ENCODE measurements at regions not wholly inside any gene's neighbourhood (a gene's known extent, or its start where the extent isn't known, plus 50 kb on each side); places are given as distances from the start of the nearest gene placed in this dataset.

GRCh38 chr2:212607080-212607479, 68.5 kb upstream of the ERBB4 start:
- H3K27me3 Mint-ChIP-seq: peaks cover 10% of the 10 kb centered on the region
- no peak overlapping the region for H3K4me3 Mint-ChIP-seq (ENCODE audit: low read depth)
- H3K4me1 Mint-ChIP-seq (ENCODE audit: low read depth): no peaks in the 10 kb centered on the region
- H3K9me3 Mint-ChIP-seq (ENCODE audit: low read depth): no peaks in the 10 kb centered on the region
- DNase-seq (ENCODE audit: low spot score, unreplicated experiment): no peak
- H3K27ac Mint-ChIP-seq: no peak overlapping the region
- TF ChIP-seq CTCF (IDR thresholded peaks at IDR 0.05; ENCODE audit: unreplicated experiment): no peak
- no peaks in the 10 kb centered on the region for H3K36me3 Mint-ChIP-seq (ENCODE audit: insufficient read depth)

GRCh38 chr2:212606232-212606631, 67.6 kb upstream of the ERBB4 start:
- no peak overlapping the region for H3K27ac Mint-ChIP-seq
- no peak for TF ChIP-seq CTCF (IDR thresholded peaks at IDR 0.05; ENCODE audit: unreplicated experiment)

GRCh38 chr2:212596688-212597087, 58.1 kb upstream of the ERBB4 start:
- H3K9me3 Mint-ChIP-seq (ENCODE audit: low read depth): no peaks in the 10 kb centered on the region
- no peak for TF ChIP-seq CTCF (IDR thresholded peaks at IDR 0.05; ENCODE audit: unreplicated experiment)
- no peak overlapping the region for H3K4me3 Mint-ChIP-seq (ENCODE audit: low read depth)
- no peaks in the 10 kb centered on the region for H3K36me3 Mint-ChIP-seq (ENCODE audit: insufficient read depth)
- peaks cover 2% of the 10 kb centered on the region for H3K4me1 Mint-ChIP-seq (ENCODE audit: low read depth)
- no peaks in the 10 kb centered on the region for H3K27me3 Mint-ChIP-seq
- DNase-seq (ENCODE audit: low spot score, unreplicated experiment): no peak
- H3K27ac Mint-ChIP-seq: peak overlapping the region; percentile 31

More at GRCh38 chr2:212606232-212606631, 67.6 kb upstream of the ERBB4 start:
- DNase-seq (ENCODE audit: low spot score, unreplicated experiment): no peak
- Mint-ChIP-seq H3K27me3 (peaks cover 10% of the 10 kb centered on the region), H3K36me3 (ENCODE audit: insufficient read depth) (no peaks in the 10 kb centered on the region), H3K9me3 (ENCODE audit: low read depth) (no peaks in the 10 kb centered on the region), H3K4me1 (ENCODE audit: low read depth) (no peaks in the 10 kb centered on the region), H3K4me3 (ENCODE audit: low read depth) (no peak overlapping the region)

- Mint-ChIP-seq H3K27ac (no peak overlapping the region), H3K9me3 (ENCODE audit: low read depth) (no peaks in the 10 kb centered on the region), H3K4me3 (ENCODE audit: low read depth) (no peak overlapping the region), H3K36me3 (ENCODE audit: insufficient read depth) (no peaks in the 10 kb centered on the region), H3K27me3 (no peaks in the 10 kb centered on the region), H3K4me1 (ENCODE audit: low read depth) (peaks cover 2% of the 10 kb centered on the region)
- TF ChIP-seq CTCF (IDR thresholded peaks at IDR 0.05; ENCODE audit: unreplicated experiment): no peak
- DNase-seq (ENCODE audit: low spot score, unreplicated experiment): no peak
These were observed 57.7 kb upstream of the ERBB4 start for GRCh38 chr2:212596276-212596675.

- peak; percentile 10 for TF ChIP-seq CTCF (IDR thresholded peaks at IDR 0.05; ENCODE audit: unreplicated experiment)
- Mint-ChIP-seq H3K36me3 (ENCODE audit: insufficient read depth) (no peaks in the 10 kb centered on the region), H3K9me3 (ENCODE audit: low read depth) (no peaks in the 10 kb centered on the region), H3K27me3 (no peaks in the 10 kb centered on the region), H3K27ac (no peak overlapping the region), H3K4me1 (ENCODE audit: low read depth) (peaks cover 2% of the 10 kb centered on the region), H3K4me3 (ENCODE audit: low read depth) (no peak overlapping the region)
- DNase-seq (ENCODE audit: low spot score, unreplicated experiment): no peak
These were observed 56.5 kb upstream of the ERBB4 start for GRCh38 chr2:212595036-212595654.

Measured in progenitor cell of endocrine pancreas (in vitro differentiated cells).